ENCODE measurements at regions not wholly inside any gene's neighbourhood (a gene's known extent, or its start where the extent isn't known, plus 50 kb on each side); places are given as distances from the start of the nearest gene placed in this dataset.

DNA sequence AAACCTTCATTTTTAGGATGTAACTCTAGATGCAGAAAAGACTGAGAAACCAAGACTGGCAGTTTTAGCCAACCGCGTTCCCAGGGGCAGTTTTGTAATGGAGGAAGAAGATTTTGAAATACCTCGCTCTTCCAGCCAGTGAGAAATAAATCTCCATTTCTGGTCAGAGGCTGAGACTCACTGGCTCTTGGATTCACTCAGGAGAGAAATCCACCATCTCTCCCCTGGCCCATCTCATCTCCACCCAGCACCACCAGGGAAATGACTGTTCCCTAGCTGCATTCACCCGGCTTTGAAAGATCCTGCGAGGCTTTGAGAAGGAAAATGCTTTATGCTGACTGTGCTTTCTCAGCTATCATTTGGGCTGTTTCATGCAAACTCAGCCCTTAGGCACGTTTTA lies 185.2 kb downstream of the SOX9 start:
- H3K27me3 ChIP-seq: no peaks in the 10 kb centered on the region
- H3K4me3 ChIP-seq: no peak overlapping the region
- DNase-seq: no peak
- H3K4me1 ChIP-seq: peaks cover 0 to 5% (median 0%) of the 10 kb centered on the region in 4 donors
- no peak overlapping the region for H3K27ac ChIP-seq
- H3K9me3 ChIP-seq: no peaks in the 10 kb centered on the region
- TF ChIP-seq, protein P1, sequence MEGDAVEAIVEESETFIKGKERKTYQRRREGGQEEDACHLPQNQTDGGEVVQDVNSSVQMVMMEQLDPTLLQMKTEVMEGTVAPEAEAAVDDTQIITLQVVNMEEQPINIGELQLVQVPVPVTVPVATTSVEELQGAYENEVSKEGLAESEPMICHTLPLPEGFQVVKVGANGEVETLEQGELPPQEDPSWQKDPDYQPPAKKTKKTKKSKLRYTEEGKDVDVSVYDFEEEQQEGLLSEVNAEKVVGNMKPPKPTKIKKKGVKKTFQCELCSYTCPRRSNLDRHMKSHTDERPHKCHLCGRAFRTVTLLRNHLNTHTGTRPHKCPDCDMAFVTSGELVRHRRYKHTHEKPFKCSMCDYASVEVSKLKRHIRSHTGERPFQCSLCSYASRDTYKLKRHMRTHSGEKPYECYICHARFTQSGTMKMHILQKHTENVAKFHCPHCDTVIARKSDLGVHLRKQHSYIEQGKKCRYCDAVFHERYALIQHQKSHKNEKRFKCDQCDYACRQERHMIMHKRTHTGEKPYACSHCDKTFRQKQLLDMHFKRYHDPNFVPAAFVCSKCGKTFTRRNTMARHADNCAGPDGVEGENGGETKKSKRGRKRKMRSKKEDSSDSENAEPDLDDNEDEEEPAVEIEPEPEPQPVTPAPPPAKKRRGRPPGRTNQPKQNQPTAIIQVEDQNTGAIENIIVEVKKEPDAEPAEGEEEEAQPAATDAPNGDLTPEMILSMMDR (IDR thresholded peaks at IDR 0.05): no peak
- no peak for TF ChIP-seq POLR2A (IDR thresholded peaks at IDR 0.05)
- H3K36me3 ChIP-seq: no peaks in the 10 kb centered on the region

DNA sequence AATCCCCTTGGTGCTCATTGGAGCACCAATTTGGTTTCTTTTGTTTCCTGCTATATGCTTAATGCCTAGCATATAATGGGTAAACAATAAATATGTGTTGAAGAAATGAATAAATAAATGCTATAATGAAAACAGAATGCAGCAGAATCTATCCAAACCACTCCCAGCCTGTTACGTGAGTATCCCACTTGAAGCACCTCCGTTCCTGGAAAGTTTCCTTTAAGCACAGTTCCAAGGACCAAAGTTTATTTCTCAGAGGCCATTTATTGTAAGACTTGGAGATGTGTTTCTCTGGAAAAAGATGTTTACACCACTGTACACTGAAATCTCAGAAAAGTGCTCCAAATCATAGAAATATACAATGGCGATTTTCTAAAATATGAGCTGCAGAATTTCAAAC lies 187.0 kb downstream of the SOX9 start:
- no peak for DNase-seq
- Histone ChIP-seq H3K27me3 (no peaks in the 10 kb centered on the region), H3K36me3 (no peaks in the 10 kb centered on the region), H3K27ac (no peak overlapping the region), H3K4me1 (peaks cover 0 to 5% (median 0%) of the 10 kb centered on the region in 4 donors), H3K4me3 (no peak overlapping the region), H3K9me3 (no peaks in the 10 kb centered on the region)
- TF ChIP-seq, protein P1 (IDR thresholded peaks at IDR 0.05): no peak
- TF ChIP-seq POLR2A (IDR thresholded peaks at IDR 0.05): no peak

DNA sequence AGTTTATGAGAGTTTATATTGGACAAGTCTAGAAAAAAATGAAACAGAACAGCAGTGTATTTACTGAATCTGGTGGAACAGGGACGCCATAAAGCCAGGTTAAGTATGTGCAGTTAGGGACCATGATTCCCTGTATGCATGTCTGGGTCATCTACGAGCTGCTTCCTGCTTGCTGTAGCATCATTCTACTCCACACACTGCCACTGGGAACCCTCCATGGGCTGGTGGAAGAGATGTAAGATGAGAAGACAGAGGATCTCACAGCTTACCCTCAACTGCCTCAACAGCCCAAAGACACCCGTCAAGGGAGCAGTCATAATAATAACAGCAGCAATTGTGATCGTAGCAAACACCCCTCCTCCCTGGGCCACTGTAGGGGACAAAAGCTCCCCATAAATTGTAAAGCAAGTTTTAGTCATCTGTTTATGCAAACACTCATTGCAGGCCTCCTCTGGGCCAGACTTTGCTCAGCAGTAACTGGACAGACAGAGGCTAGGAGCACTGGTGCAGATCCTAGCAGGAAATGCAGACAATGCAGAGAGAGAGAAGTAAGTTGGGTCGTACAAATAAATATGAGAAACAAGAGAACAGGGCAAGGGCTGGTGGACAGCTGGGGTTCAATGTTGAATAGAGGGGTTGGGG lies 188.0 kb downstream of the SOX9 start:
- no peak overlapping the region for H3K4me3 ChIP-seq
- no peak for DNase-seq

DNA sequence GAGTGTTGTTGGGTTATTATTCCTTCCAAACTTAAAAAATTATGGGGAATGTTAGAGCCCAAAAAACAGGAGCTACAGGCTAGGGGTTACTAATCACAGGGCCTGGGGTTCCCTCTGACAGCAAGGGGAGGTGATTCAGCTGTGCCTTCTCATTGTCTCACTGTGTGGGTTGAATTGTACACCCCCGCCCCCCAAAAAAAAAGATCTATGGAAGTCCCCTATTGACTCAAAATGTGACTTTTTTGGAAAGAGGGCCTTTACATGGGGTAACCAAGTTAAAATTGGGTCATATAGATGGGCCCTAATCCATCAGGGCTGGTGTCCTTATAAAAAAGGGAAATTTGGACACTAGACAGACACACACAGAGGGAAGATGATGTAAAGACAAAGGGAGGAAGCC lies 190.2 kb downstream of the SOX9 start:
- DNase-seq: no peak
- no peak for TF ChIP-seq POLR2A (IDR thresholded peaks at IDR 0.05)
- TF ChIP-seq, protein P1 (IDR thresholded peaks at IDR 0.05): no peak
- no peak overlapping the region for H3K4me3 ChIP-seq
- H3K27ac ChIP-seq: no peak overlapping the region
- no peaks in the 10 kb centered on the region for H3K36me3 ChIP-seq
- H3K27me3 ChIP-seq: no peaks in the 10 kb centered on the region
- no peaks in the 10 kb centered on the region for H3K9me3 ChIP-seq
- H3K4me1 ChIP-seq: peaks cover 0 to 5% (median 0%) of the 10 kb centered on the region in 4 donors

More for the DNA sequence above, 188.0 kb downstream of the SOX9 start:
- TF ChIP-seq, protein P1 (IDR thresholded peaks at IDR 0.05): no peak
- TF ChIP-seq POLR2A (IDR thresholded peaks at IDR 0.05): no peak
- Histone ChIP-seq H3K27me3 (no peaks in the 10 kb centered on the region), H3K9me3 (no peaks in the 10 kb centered on the region), H3K4me1 (peaks cover 0 to 5% (median 0%) of the 10 kb centered on the region in 4 donors), H3K36me3 (no peaks in the 10 kb centered on the region), H3K27ac (no peak overlapping the region)

DNA sequence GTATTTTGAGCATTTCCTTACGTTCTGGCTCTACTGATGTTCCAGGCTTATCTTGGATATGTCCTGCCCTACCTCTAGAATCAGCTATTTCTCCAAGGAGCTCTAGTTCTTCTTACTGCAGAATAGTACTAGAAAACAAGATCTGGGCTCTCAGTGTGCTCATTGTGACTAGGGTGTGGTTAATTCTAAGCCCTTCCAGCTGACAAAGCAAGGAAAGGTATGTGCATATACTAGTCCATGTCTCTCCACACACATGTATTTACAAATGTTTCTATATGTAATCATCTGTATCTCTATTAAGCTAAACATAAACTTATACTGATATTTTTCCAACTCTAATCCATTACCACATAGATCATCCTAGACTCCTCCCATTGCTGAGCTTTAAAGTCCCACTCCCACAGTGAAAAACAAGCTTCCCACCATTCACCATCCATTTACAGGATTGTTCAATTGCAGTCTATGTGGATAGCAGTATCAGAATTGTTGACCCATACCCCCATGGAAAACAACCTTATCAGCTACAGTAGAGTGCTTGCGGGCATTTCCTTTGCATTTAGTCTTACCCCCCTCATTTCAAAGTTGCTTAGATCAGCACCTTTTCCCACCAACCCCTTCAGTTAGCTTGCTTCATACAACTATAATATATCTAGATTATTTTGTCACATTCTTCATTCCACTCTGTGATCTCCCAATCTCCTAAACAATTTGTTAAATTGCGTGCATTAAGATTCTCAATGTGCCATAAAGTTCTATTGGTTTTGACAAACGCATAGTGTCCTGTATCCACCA lies 194.5 kb downstream of the SOX9 start:
- H3K27me3 ChIP-seq: no peaks in the 10 kb centered on the region
- DNase-seq: no peak
- TF ChIP-seq POLR2A (IDR thresholded peaks at IDR 0.05): no peak
- TF ChIP-seq, protein P1 (IDR thresholded peaks at IDR 0.05): no peak
- H3K27ac ChIP-seq: no peak overlapping the region
- no peak overlapping the region for H3K4me3 ChIP-seq
- no peaks in the 10 kb centered on the region for H3K36me3 ChIP-seq
- H3K4me1 ChIP-seq: no peaks in the 10 kb centered on the region
- no peaks in the 10 kb centered on the region for H3K9me3 ChIP-seq

All from Peyer's patch (tissue), 4 donors.